Fibroblast of skin of right quadriceps (primary cell): ENCODE measurements at regions not wholly inside any gene's neighbourhood (a gene's known extent, or its start where the extent isn't known, plus 50 kb on each side); places are given as distances from the start of the nearest gene placed in this dataset.
"Not testable (repeated sequence)": the region's sequence is repeated elsewhere in the genome, so short reads cannot be mapped to it uniquely, and the experiment has no call there.

Experiments used
- DNase-seq: peaks from one replicate; pipeline ENCODE4 v3.0.0-alpha.2; 2013

DNA sequence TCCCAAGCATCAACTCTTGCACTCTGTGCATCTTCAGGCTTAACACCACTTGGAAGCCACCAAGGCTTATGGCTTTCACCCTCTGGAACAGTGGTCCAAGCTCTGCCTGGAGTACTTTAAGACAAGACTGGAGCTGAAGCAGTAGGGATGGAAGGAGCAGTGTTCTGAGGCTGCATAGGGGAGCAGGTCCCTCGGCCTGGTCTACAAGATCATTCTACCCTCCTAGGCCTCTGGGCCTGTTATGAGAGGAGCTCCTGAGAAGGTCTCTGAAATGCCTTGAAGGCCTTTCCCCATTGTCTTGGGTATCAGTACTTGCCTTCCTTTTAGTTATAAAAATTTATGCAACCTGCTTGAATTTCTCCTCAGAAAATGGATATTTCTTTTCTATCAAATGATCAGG is 286.7 kb downstream of the CPXCR1 start:
- DNase-seq = no peak

DNA sequence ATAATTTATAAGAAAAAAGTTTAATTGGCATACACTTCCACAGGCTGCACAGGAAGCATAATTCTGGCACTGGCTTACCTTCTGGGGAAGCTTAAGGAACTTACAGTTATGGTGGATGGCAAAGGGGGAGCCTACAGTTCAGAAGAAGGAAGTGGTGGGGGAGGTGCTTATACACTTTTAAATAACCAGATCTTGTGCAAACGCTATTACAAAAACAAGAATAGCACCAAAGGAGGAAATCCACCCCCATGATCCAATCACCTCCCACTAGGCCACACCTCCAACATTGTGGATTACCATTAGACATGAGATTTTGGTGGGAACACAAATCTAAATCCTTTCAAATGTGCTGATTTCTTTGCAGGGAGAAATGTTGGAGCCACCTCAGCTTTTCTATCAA is 287.7 kb downstream of the CPXCR1 start:
- DNase-seq = no peak

DNA sequence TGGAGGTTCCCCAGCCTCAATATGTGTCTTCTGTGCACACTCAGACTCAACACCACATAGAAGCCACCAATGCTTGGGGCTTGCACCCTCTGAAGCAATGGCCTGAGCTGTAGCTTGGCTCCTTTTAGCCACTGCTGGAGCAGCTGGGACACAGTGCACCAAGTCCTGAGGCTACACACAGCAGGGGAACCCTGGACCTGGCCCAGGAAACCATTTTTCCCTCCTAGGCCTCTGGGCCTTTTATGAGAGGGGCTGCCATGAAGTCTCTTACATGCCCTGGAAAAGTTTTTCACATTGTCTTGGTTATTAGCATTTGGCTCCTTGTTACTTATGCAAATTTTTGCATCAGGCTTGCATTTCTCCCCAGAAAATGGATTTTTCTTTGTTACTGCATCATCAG is 306.2 kb downstream of the CPXCR1 start:
- DNase-seq = no peak

DNA sequence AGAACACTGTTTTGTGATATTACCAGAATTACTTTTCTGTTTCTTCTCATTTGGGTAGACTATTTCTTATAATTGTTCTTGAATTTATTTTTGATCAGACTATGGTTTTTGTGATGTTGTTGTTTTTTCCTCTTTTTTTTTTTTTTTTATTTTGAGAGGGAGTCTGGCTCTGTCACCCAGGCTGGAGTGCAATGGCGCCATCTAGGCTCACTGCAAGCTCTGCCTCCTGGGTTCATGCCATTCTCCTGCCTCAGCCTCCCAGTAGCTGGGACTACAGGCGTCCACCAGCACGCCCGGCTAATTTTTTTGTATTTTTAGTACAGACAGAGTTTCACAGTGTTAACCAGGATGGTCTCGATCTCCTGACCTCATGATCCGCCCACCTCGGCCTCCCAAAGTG is 352.6 kb downstream of the CPXCR1 start:
- not testable (repeated sequence) for DNase-seq

DNA sequence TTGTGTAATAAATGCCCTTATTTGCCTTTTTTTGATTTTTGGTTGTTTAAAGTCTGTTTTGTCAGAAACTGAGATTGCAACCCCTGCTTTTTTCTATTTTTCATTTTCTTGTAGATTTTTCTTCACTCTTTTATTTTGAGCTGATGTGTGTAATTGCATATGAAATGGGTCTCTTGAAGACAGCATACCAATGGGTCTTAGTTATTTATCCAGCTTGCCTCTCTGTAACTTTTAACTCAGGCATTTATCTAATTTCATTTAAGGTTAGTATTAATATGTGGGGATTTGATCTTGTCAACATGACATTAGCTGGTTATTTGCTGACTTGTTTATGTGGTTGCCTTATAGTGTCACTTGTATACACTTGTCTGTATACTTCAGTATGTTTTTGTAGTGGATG is 378.0 kb downstream of the CPXCR1 start:
- no peak for DNase-seq
